GM12864 (cell line): ENCODE measurements at regions not wholly inside any gene's neighbourhood (a gene's known extent, or its start where the extent isn't known, plus 50 kb on each side); places are given as distances from the start of the nearest gene placed in this dataset.
A peak's percentile ranks its signal among the peaks of the same experiment; 100 is the strongest.

Source experiments
- DNase-seq: peaks from one replicate; pipeline ENCODE4 v3.0.0-alpha.2; 2011; ENCODE audit warnings: low read depth
- H3K4me3 ChIP-seq: 2 replicates; pipeline ENCODE4 v1.5.1; 2011; ENCODE audit warnings: mild to moderate bottlenecking, low read depth, low read length, control low read depth
- CTCF ChIP-seq: IDR thresholded peaks from 2 replicates; pipeline ENCODE4 v1.5.1; 2011; ENCODE audit warnings: low read depth, mild to moderate bottlenecking, moderate library complexity, low read length, control low read depth, inconsistent platforms; ENCODE audit errors: missing control alignments

DNA sequence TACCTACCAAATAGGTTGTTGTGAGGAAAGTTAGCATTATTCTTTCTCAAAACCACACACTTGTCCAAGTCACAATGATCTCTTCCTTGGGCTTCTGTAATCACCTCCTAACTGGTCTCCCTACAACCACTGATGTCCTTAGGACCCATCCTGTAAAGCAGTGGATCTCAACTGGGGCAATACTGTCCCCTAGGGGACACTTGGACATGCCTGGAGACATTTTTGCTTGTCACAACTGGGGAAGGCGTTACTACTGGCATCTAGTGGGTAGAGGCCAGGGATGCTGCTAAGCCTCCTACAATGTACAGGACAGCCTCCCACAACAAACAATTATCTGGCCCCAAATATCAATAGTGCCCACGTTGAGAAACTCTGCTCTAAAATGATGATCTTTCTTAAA, 118.7 kb upstream of the AP1S2 start:
- TF ChIP-seq CTCF = peak; percentile 63
- H3K4me3 ChIP-seq = no peak overlapping the region
- DNase-seq = peak; percentile 21

DNA sequence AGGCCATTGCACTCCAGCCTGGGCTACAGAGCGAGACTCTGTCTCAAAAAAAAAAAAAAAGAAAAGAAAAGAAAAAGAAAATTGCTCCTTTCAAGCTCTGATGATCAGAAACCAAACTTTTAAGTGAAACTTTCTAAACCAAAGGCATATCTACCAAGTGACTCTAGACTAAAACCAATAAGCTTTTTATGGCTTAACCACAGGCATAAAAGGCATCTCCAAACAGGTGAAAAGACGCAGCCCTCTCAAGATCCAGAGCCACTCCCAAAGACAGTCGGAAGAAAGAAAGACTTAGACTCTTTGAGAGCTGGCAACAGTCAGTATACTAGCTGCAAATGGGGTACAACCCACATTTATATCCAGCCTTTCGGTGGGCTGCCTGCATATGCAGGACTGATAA, 117.1 kb upstream of the AP1S2 start:
- no peak for DNase-seq
- TF ChIP-seq CTCF = no peak
- H3K4me3 ChIP-seq = no peak overlapping the region

- TF ChIP-seq CTCF = no peak
- no peak overlapping the region for H3K4me3 ChIP-seq
- no peak for DNase-seq
Observed at GRCh38 chrX:15963858-15964257, 109.2 kb upstream of the AP1S2 start.

- no peak for TF ChIP-seq CTCF
- no peak for DNase-seq
- no peak overlapping the region for H3K4me3 ChIP-seq
Observed at GRCh38 chrX:15960237-15960636, 105.6 kb upstream of the AP1S2 start.

- no peak for DNase-seq
- no peak for TF ChIP-seq CTCF
- H3K4me3 ChIP-seq = no peak overlapping the region
Observed at GRCh38 chrX:15956681-15957080, 102.1 kb upstream of the AP1S2 start.

DNA sequence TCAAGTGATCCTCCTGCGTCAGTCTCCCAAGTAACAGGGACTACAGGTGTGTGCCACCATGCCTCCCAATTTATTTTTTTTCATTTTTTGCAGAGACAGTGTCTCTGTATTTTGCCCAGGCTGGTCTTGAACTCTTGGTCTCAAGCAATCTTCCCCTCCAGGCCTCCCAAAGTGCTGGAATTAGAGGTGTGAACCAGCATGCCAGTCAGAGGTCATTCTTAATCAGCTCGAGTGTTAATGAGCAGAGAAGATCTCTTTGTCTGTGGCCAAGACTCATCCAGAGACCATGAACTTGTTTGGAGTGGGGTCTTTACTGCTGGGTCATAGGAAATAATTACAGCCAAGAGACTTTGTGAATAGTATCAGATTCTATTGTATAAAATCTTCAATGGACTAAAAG, 99.2 kb upstream of the AP1S2 start:
- DNase-seq = no peak
- no peak overlapping the region for H3K4me3 ChIP-seq
- no peak for TF ChIP-seq CTCF

DNA sequence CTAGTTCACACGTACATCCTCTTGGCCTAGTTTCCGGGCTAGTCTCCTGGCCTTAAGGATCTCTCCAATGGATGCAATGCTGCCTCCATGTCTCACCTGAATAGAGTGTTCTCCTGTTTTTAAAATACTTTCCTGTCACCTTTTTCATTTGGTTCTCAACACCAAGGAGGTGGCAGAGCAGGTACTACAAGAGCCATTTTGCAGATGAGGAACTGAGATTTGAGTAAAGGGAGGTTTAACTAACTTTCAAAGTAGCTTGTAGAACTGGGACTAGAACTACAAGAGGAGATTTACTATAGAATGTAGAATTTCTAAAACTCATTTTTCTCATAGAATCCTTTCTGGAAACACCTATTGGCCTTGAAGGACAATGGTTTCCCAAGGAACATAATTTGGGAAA, 97.6 kb upstream of the AP1S2 start:
- DNase-seq = no peak
- H3K4me3 ChIP-seq = no peak overlapping the region
- TF ChIP-seq CTCF = no peak
